Keratinocyte (primary cell): ENCODE measurements at regions not wholly inside any gene's neighbourhood (a gene's known extent, or its start where the extent isn't known, plus 50 kb on each side); places are given as distances from the start of the nearest gene placed in this dataset.

Source experiments
- EZH2 ChIP-seq: IDR thresholded peaks from one replicate; pipeline ENCODE4 v1.6.1; 2012; ENCODE audit warnings: inconsistent platforms, mild to moderate bottlenecking, low read length, moderate library complexity
- TF ChIP-seq, protein P1 (sequence below), 3 experiments: IDR thresholded peaks in 1 of 3; conservative IDR thresholded peaks in 1 of 3; optimal IDR thresholded peaks in 1 of 3; 2 replicates in 2 of 3; 3 replicates in 1 of 3; pipeline versions ENCODE3 to v1.5.1; 2011; ENCODE audit warnings: low read length in 3 of 3, mild to moderate bottlenecking in 3 of 3, moderate library complexity in 2 of 3, control low read depth in 1 of 3, inconsistent platforms in 1 of 3; ENCODE audit not compliant: insufficient read depth in 2 of 3; ENCODE audit errors: extremely low read depth in 1 of 3

GRCh38 chr19:28349604-28350003 lies 863.3 kb downstream of the UQCRFS1 start:
- TF ChIP-seq, protein P1, sequence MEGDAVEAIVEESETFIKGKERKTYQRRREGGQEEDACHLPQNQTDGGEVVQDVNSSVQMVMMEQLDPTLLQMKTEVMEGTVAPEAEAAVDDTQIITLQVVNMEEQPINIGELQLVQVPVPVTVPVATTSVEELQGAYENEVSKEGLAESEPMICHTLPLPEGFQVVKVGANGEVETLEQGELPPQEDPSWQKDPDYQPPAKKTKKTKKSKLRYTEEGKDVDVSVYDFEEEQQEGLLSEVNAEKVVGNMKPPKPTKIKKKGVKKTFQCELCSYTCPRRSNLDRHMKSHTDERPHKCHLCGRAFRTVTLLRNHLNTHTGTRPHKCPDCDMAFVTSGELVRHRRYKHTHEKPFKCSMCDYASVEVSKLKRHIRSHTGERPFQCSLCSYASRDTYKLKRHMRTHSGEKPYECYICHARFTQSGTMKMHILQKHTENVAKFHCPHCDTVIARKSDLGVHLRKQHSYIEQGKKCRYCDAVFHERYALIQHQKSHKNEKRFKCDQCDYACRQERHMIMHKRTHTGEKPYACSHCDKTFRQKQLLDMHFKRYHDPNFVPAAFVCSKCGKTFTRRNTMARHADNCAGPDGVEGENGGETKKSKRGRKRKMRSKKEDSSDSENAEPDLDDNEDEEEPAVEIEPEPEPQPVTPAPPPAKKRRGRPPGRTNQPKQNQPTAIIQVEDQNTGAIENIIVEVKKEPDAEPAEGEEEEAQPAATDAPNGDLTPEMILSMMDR (optimal IDR thresholded peaks at IDR 0.05 in 1 of 3, IDR thresholded peaks at IDR 0.05 in 1 of 3, conservative IDR thresholded peaks at IDR 0.05 in 1 of 3; ENCODE audit: extremely low read depth in 1 of 3, insufficient read depth in 2 of 3, low read length in 3 of 3): no peak
- no peak for TF ChIP-seq EZH2
